HCT116 (cell line): ENCODE measurements at regions not wholly inside any gene's neighbourhood (a gene's known extent, or its start where the extent isn't known, plus 50 kb on each side); places are given as distances from the start of the nearest gene placed in this dataset.

Experiments
- CEBPB ChIP-seq: IDR thresholded peaks from 2 replicates; pipeline ENCODE4 v1.6.1; 2012; ENCODE audit warnings: low read depth
- CTCF ChIP-seq, 3 experiments: fragments of 200-600 bp in 1 of 3; sonication (generic) in 1 of 3; IDR thresholded peaks in 2 of 3; conservative IDR thresholded peaks in 1 of 3; 2 replicates each; pipeline ENCODE4 v1.5.1; 2012 to 2017; ENCODE audit warnings: low read depth in 2 of 3, low read length in 2 of 3, antibody characterized with exemption in 1 of 3, borderline replicate concordance in 1 of 3, control low read depth in 1 of 3, mild to moderate bottlenecking in 1 of 3, mixed read lengths in 1 of 3, mixed run types in 1 of 3, moderate library complexity in 1 of 3; ENCODE audit not compliant: insufficient read depth in 1 of 3
- EGR1 ChIP-seq: IDR thresholded peaks from 2 replicates; pipeline ENCODE4 v1.6.1; 2012; ENCODE audit warnings: low read depth
- EZH2 ChIP-seq: fragments of 200-600 bp; sonication (generic); IDR thresholded peaks from 2 replicates; pipeline ENCODE4 v1.6.1; 2017; ENCODE audit warnings: antibody characterized with exemption, mixed run types
- EZH2phosphoT487 ChIP-seq: fragments of 200-600 bp; IDR thresholded peaks from 2 replicates; pipeline ENCODE4 v1.6.1; 2018; ENCODE audit warnings: antibody characterized with exemption, borderline replicate concordance
- POLR2A ChIP-seq: IDR thresholded peaks from 2 replicates; pipeline ENCODE4 v1.7.0; 2011; ENCODE audit warnings: borderline replicate concordance; ENCODE audit not compliant: insufficient read depth, insufficient read length; ENCODE audit errors: extremely low read depth
- POLR2AphosphoS5 ChIP-seq: IDR thresholded peaks from 2 replicates; pipeline ENCODE4 v1.6.1; 2011; ENCODE audit warnings: mild to moderate bottlenecking, low read depth, low read length, moderate library complexity
- RAD21 ChIP-seq: IDR thresholded peaks from 2 replicates; pipeline ENCODE4 v1.6.1; 2012; ENCODE audit warnings: low read depth, mild to moderate bottlenecking
- REST ChIP-seq: IDR thresholded peaks from 2 replicates; pipeline ENCODE4 v1.6.1; 2012; ENCODE audit warnings: low read depth
- SIN3A ChIP-seq: IDR thresholded peaks from 2 replicates; pipeline ENCODE4 v1.6.1; 2012; ENCODE audit warnings: low read depth
- SP1 ChIP-seq: IDR thresholded peaks from 2 replicates; pipeline ENCODE4 v1.6.1; 2012; ENCODE audit warnings: low read depth
- TCF7L2 ChIP-seq: IDR thresholded peaks from 2 replicates; pipeline ENCODE4 v1.7.0; 2011; ENCODE audit warnings: borderline replicate concordance, inconsistent platforms; ENCODE audit not compliant: insufficient read depth, insufficient read length; ENCODE audit errors: extremely low read depth
- YY1 ChIP-seq: IDR thresholded peaks from 2 replicates; pipeline ENCODE4 v1.6.1; 2011; ENCODE audit warnings: low read length, low read depth, moderate library complexity, mild to moderate bottlenecking; ENCODE audit not compliant: insufficient replicate concordance; ENCODE audit errors: extremely low read depth
- ZBTB33 ChIP-seq: IDR thresholded peaks from 2 replicates; pipeline ENCODE4 v1.6.1; 2011; ENCODE audit warnings: mild to moderate bottlenecking, low read length, moderate library complexity; ENCODE audit not compliant: insufficient replicate concordance; ENCODE audit errors: extremely low read depth

- no peak for TF ChIP-seq ZBTB33
- TF ChIP-seq TCF7L2: no peak
- no peak for TF ChIP-seq POLR2A
- no peak for TF ChIP-seq SIN3A
- no peak for TF ChIP-seq CTCF (IDR thresholded peaks at IDR 0.05 in 2 of 3, conservative IDR thresholded peaks at IDR 0.05 in 1 of 3; ENCODE audit: borderline replicate concordance in 1 of 3, insufficient read depth in 1 of 3, low read depth in 2 of 3, low read length in 2 of 3)
- no peak for TF ChIP-seq EGR1
- no peak for TF ChIP-seq RAD21
- no peak for TF ChIP-seq SP1
- TF ChIP-seq YY1: no peak
- TF ChIP-seq REST: no peak
- TF ChIP-seq EZH2: no peak
- TF ChIP-seq CEBPB: no peak
- no peak for TF ChIP-seq POLR2AphosphoS5
- TF ChIP-seq EZH2phosphoT487: no peak
These were observed 125.6 kb upstream of the TTC29 start for GRCh38 chr4:147071209-147071740.
